ENCODE measurements at regions not wholly inside any gene's neighbourhood (a gene's known extent, or its start where the extent isn't known, plus 50 kb on each side); places are given as distances from the start of the nearest gene placed in this dataset.

- H3K4me2 ChIP-seq (ENCODE audit: insufficient read depth, low read length) = no peak overlapping the region
- ChIA-PET POLR2A (no interaction called here), CTCF (ENCODE audit: low intra/inter-chr PET ratio) (interaction anchor here (0.5 kb wide), 1 partner anchor 59 kb away, joined by 4 read pairs; no protein-coding TSS in a partner anchor)
- no peaks in the 10 kb centered on the region for H3K79me2 ChIP-seq (ENCODE audit: control insufficient read depth, insufficient read depth, low read length)
- H2AFZ ChIP-seq (ENCODE audit: low read depth, low read length) = no peak overlapping the region
- TF ChIP-seq RAD21 (CRISPR knock-in tag; conservative IDR thresholded peaks at IDR 0.05 in 1 of 2, IDR thresholded peaks at IDR 0.05 in 1 of 2) = peak in 1 of 2 experiments; percentile 41; a peak in 3 of 4 replicates
- TF ChIP-seq CTCF (IDR thresholded peaks at IDR 0.05 in 2 of 3, conservative IDR thresholded peaks at IDR 0.05 in 1 of 3; ENCODE audit: insufficient read depth in 2 of 3, low read depth in 1 of 3, low read length in 3 of 3) = 0 out of 6 replicates have a peak, but pooled peaks of 2 of the 3 experiments have one; percentile 12 to 17
- no peak for TF ChIP-seq PURB (CRISPR knock-in tag; IDR thresholded peaks at IDR 0.05; ENCODE audit: low read depth)
- no peaks in the 10 kb centered on the region for H4K20me1 ChIP-seq (replicated peaks; ENCODE audit: control insufficient read depth, insufficient read depth, low read length)
- FAIRE-seq = no peak
- no peak overlapping the region for H3K27ac ChIP-seq (ENCODE audit: extremely low read depth, low read depth, low read length)
- no peaks in the 10 kb centered on the region for H3K27me3 ChIP-seq (ENCODE audit: control insufficient read depth in 2 of 2, insufficient read depth in 2 of 2, low read length in 2 of 2)
- no peaks in the 10 kb centered on the region for H3K36me3 ChIP-seq (ENCODE audit: control insufficient read depth, insufficient read depth, low read length)
- intact Hi-C loops (cut with micrococcal nuclease) = no loop called here
- H3K4me1 ChIP-seq (replicated peaks in 1 of 2; ENCODE audit: control insufficient read depth in 2 of 2, insufficient read depth in 2 of 2, low read length in 2 of 2) = no peaks in the 10 kb centered on the region
- DNase-seq (ENCODE audit: extremely low read depth in 1 of 4, low spot score in 3 of 4) = peak in 2 of 4 experiments; percentile 2 to 16
- no peak overlapping the region for H3K9ac ChIP-seq (ENCODE audit: insufficient read depth in 1 of 2, low read depth in 2 of 2, low read length in 2 of 2)
- no peaks in the 10 kb centered on the region for H3K9me3 ChIP-seq (replicated peaks; ENCODE audit: control insufficient read depth, insufficient read depth, low read depth, low read length)
- H3K4me3 ChIP-seq = no peak overlapping the region
- in situ Hi-C loops (cut with MboI) = loop anchor here (25.0 kb wide), 1 partner anchor 1793 kb away; no protein-coding TSS in a partner anchor
- no peak for ATAC-seq
- no peaks in the 10 kb centered on the region for H3K9me1 ChIP-seq (ENCODE audit: control insufficient read depth, insufficient read depth, low read length)
- BruUV-seq (replicated peaks) = no TSS peak
- WGBS (ENCODE audit: insufficient coverage, low coverage, missing lambda C conversion rate) = 0% methylated on average over 5 of the region's 7 CpGs
Observed at GRCh38 chr3:117019082-117019713, 309.6 kb downstream of the TUSC7 start.

Measured in K562 (cell line).